Tibial artery (tissue), 4 donors: ENCODE measurements at regions not wholly inside any gene's neighbourhood (a gene's known extent, or its start where the extent isn't known, plus 50 kb on each side); places are given as distances from the start of the nearest gene placed in this dataset.

Source experiments
- DNase-seq, 2 donors: peaks; one replicate each; pipeline ENCODE4 v3.0.0-alpha.2; 2019
- H3K27ac ChIP-seq, 2 donors: fragments of 200-600 bp; sonication (generic) in 1 of 2; 1 replicate in 1 of 2; 2 replicates in 1 of 2; pipeline ENCODE4 v1.5.1; 2018 to 2019; ENCODE audit warnings: mild to moderate bottlenecking in 1 of 2
- H3K27me3 ChIP-seq, 2 donors: fragments of 200-600 bp; sonication (generic) in 1 of 2; one replicate each; pipeline versions ENCODE4 v1.5.1 to v1.6.0; 2016 to 2019
- H3K36me3 ChIP-seq, 3 donors: fragments of 200-600 bp; sonication (generic) in 2 of 3; one replicate each; pipeline ENCODE4 v1.5.1; 2016 to 2019; ENCODE audit warnings: mild to moderate bottlenecking in 2 of 3
- H3K4me1 ChIP-seq, 4 donors: fragments of 200-600 bp; sonication (generic) in 2 of 4; 1 replicate in 3 of 4; 2 replicates in 1 of 4; pipeline ENCODE4 v1.5.1; 2016 to 2019
- H3K4me3 ChIP-seq, 2 donors: fragments of 200-600 bp; sonication (generic) in 1 of 2; 1 replicate in 1 of 2; 2 replicates in 1 of 2; pipeline ENCODE4 v1.5.1; 2018 to 2019; ENCODE audit warnings: mild to moderate bottlenecking in 2 of 2
- H3K9me3 ChIP-seq, 3 donors: fragments of 200-600 bp; sonication (generic) in 1 of 3; one replicate each; pipeline ENCODE4 v1.5.1; 2016 to 2019
- CTCF ChIP-seq, 2 experiments: fragments of 200-600 bp in 1 of 2; fragments of 450-650 bp in 1 of 2; IDR thresholded peaks; one replicate each; pipeline ENCODE4 v1.5.1; 2017 to 2019; ENCODE audit warnings: antibody characterized with exemption in 2 of 2, mild to moderate bottlenecking in 1 of 2, moderate library complexity in 1 of 2
- intact Hi-C: fragments of 100-400 bp; cut with DNase I; formaldehyde crosslinking; loops from one replicate; pipeline ENCODE4 v1.15.0; 2023; ENCODE audit warnings: low total_unique reads

GRCh38 chr13:81199956-81200355 lies 859.0 kb upstream of the SPRY2 start:
- no peak for DNase-seq
- Histone ChIP-seq H3K4me3 (no peak overlapping the region), H3K4me1 (no peaks in the 10 kb centered on the region), H3K27ac (no peak overlapping the region), H3K36me3 (no peaks in the 10 kb centered on the region), H3K9me3 (no peaks in the 10 kb centered on the region), H3K27me3 (no peaks in the 10 kb centered on the region)
- intact Hi-C loops: no loop called here
- TF ChIP-seq CTCF (IDR thresholded peaks at IDR 0.05): no peak

- Histone ChIP-seq H3K9me3 (no peaks in the 10 kb centered on the region), H3K27ac (no peak overlapping the region), H3K27me3 (no peaks in the 10 kb centered on the region), H3K4me1 (no peaks in the 10 kb centered on the region), H3K4me3 (no peak overlapping the region), H3K36me3 (no peaks in the 10 kb centered on the region)
- DNase-seq: no peak
- TF ChIP-seq CTCF (IDR thresholded peaks at IDR 0.05): no peak
- intact Hi-C loops: no loop called here
Observed at GRCh38 chr13:81197966-81198365, 857.0 kb upstream of the SPRY2 start.

DNA sequence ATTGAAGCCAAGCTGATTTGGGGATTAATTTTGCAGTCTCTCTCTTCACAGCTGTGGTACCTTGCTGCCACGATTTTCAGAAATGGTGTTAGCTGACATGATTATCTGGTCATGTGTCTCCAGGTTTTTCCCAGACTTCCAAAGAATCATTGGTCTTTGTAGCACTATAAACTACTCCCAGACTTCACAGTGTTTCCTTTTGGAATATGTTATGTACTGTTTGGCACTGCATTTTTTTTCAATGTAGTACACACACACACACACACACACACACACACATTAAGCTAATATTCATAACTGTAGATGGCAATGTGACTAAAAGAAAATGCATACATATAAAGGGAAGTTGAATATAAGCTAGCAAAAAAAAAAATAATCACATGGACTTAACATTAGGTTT lies 856.6 kb upstream of the SPRY2 start:
- H3K27ac ChIP-seq: no peak overlapping the region
- H3K4me3 ChIP-seq: no peak overlapping the region
- no peak for DNase-seq
- H3K9me3 ChIP-seq: no peaks in the 10 kb centered on the region
- H3K36me3 ChIP-seq: no peaks in the 10 kb centered on the region
- intact Hi-C loops: no loop called here
- no peaks in the 10 kb centered on the region for H3K4me1 ChIP-seq
- H3K27me3 ChIP-seq: no peaks in the 10 kb centered on the region
- TF ChIP-seq CTCF (IDR thresholded peaks at IDR 0.05): no peak

DNA sequence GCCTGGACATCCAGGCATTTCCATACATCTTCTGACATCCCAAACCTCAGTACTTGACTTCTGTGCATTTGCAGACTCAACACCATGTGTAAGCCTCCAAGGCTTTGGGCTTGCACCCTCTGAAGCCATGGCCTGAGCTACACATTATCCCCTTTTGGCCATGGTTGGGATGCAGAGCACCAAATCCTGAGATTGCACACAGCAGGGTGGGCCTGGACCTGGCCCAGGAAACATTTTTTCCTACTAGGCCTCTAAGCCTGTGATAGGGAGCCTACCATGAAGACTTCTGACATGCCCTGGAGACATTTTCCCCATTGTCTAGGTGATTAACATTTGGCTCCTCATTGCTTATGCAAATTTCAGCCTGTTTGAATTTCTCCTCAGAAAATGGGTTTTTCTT lies 853.4 kb upstream of the SPRY2 start:
- Histone ChIP-seq H3K36me3 (no peaks in the 10 kb centered on the region), H3K27me3 (no peaks in the 10 kb centered on the region), H3K4me3 (no peak overlapping the region), H3K27ac (no peak overlapping the region), H3K4me1 (no peaks in the 10 kb centered on the region), H3K9me3 (no peaks in the 10 kb centered on the region)
- DNase-seq: no peak
- intact Hi-C loops: no loop called here
- TF ChIP-seq CTCF (IDR thresholded peaks at IDR 0.05): no peak

GRCh38 chr13:81184556-81185265 lies 843.8 kb upstream of the SPRY2 start:
- H3K4me1 ChIP-seq: no peaks in the 10 kb centered on the region
- H3K4me3 ChIP-seq: no peak overlapping the region
- no peak overlapping the region for H3K27ac ChIP-seq
- no peaks in the 10 kb centered on the region for H3K27me3 ChIP-seq
- H3K9me3 ChIP-seq: no peaks in the 10 kb centered on the region
- intact Hi-C loops: no loop called here
- TF ChIP-seq CTCF (IDR thresholded peaks at IDR 0.05): no peak
- DNase-seq: no peak
- H3K36me3 ChIP-seq: no peaks in the 10 kb centered on the region

GRCh38 chr13:81172603-81173002 lies 831.7 kb upstream of the SPRY2 start:
- no peak overlapping the region for H3K4me3 ChIP-seq
- no peak for TF ChIP-seq CTCF (IDR thresholded peaks at IDR 0.05)
- DNase-seq: no peak
- no peaks in the 10 kb centered on the region for H3K27me3 ChIP-seq
- no peaks in the 10 kb centered on the region for H3K9me3 ChIP-seq
- H3K36me3 ChIP-seq: no peaks in the 10 kb centered on the region
- H3K27ac ChIP-seq: no peak overlapping the region
- intact Hi-C loops: no loop called here
- H3K4me1 ChIP-seq: no peaks in the 10 kb centered on the region
